DND-41 (cell line): ENCODE measurements at regions not wholly inside any gene's neighbourhood (a gene's known extent, or its start where the extent isn't known, plus 50 kb on each side); places are given as distances from the start of the nearest gene placed in this dataset.

Experiments
- EZH2 ChIP-seq: IDR thresholded peaks from 3 replicates; pipeline ENCODE4 v1.6.1; 2012; ENCODE audit warnings: borderline replicate concordance, low read depth, mild to moderate bottlenecking, moderate library complexity, low read length, inconsistent platforms; ENCODE audit not compliant: severe bottlenecking
- TF ChIP-seq, protein P1 (sequence below): IDR thresholded peaks from 2 replicates; pipeline ENCODE4 v1.5.1; 2012; ENCODE audit warnings: borderline replicate concordance, low read length, moderate library complexity, mild to moderate bottlenecking; ENCODE audit not compliant: poor library complexity, severe bottlenecking; ENCODE audit errors: extremely low read depth

- no peak for TF ChIP-seq EZH2
- TF ChIP-seq, protein P1, sequence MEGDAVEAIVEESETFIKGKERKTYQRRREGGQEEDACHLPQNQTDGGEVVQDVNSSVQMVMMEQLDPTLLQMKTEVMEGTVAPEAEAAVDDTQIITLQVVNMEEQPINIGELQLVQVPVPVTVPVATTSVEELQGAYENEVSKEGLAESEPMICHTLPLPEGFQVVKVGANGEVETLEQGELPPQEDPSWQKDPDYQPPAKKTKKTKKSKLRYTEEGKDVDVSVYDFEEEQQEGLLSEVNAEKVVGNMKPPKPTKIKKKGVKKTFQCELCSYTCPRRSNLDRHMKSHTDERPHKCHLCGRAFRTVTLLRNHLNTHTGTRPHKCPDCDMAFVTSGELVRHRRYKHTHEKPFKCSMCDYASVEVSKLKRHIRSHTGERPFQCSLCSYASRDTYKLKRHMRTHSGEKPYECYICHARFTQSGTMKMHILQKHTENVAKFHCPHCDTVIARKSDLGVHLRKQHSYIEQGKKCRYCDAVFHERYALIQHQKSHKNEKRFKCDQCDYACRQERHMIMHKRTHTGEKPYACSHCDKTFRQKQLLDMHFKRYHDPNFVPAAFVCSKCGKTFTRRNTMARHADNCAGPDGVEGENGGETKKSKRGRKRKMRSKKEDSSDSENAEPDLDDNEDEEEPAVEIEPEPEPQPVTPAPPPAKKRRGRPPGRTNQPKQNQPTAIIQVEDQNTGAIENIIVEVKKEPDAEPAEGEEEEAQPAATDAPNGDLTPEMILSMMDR: no peak
Measured at GRCh38 chr3:67083277-67083676, 85.2 kb downstream of the KBTBD8 start.
